K562 (cell line): ENCODE measurements at regions not wholly inside any gene's neighbourhood (a gene's known extent, or its start where the extent isn't known, plus 50 kb on each side); places are given as distances from the start of the nearest gene placed in this dataset.
"Not testable (repeated sequence)": the region's sequence is repeated elsewhere in the genome, so short reads cannot be mapped to it uniquely, and the experiment has no call there.

Experiments used
- ATAC-seq: fragments of 200-7000 bp; cut with Tn5 transposase; 3 replicates; pipeline ENCODE4 v1.9.1; 2020; ENCODE audit warnings: moderate library complexity
- BruUV-seq: library from RNA; stranded (reverse); fragments of 400-500 nt; replicated peaks from 2 replicates; lab custom pipeline; 2021; lab: Mats Ljungman, UMichigan
- CTCF ChIA-PET: fragments of 300-600 bp; formaldehyde crosslinking; extraction: SDS; loops from one replicate; lab custom pipeline; 2021; ENCODE audit warnings: low intra/inter-chr PET ratio; lab: Yijun Ruan, JAX
- POLR2A ChIA-PET: fragments of 300-600, 350-650 bp; sonication (Branson Sonifier 250); formaldehyde crosslinking; extraction: SDS; loops from one replicate; lab custom pipeline; 2021; ENCODE audit warnings: antibody characterized with exemption, inconsistent platforms; lab: Yijun Ruan, JAX
- DNase-seq, 4 experiments: peaks; one replicate each; pipeline versions ENCODE4 v3.0.0 to v3.0.0-alpha.2; 2011 to 2018; ENCODE audit warnings: low spot score in 3 of 4, mixed read lengths in 3 of 4; ENCODE audit errors: extremely low read depth in 1 of 4
- FAIRE-seq: peaks from 2 replicates; lab custom pipeline; 2011; peaks lifted over from hg19 to GRCh38; lab: Jason Lieb, UNC
- H2AFZ ChIP-seq: 2 replicates; pipeline ENCODE4 v1.6.0; 2011; ENCODE audit warnings: low read depth, low read length, control low read depth, inconsistent platforms
- H3K27ac ChIP-seq: fragments of 200-600 bp; 3 replicates; pipeline ENCODE4 v1.8.0; 2011; ENCODE audit warnings: low read depth, mild to moderate bottlenecking, control low read depth, inconsistent platforms, low read length, moderate library complexity, mixed read lengths; ENCODE audit errors: extremely low read depth
- H3K27me3 ChIP-seq, 2 experiments: fragments of 300-600 bp in 1 of 2; 2 replicates in 1 of 2; 3 replicates in 1 of 2; pipeline versions ENCODE4 v1.6.0 to v1.8.0; 2011; ENCODE audit warnings: inconsistent platforms in 2 of 2, low read length in 2 of 2, mild to moderate bottlenecking in 1 of 2, mixed read lengths in 1 of 2, moderate library complexity in 1 of 2; ENCODE audit not compliant: control insufficient read depth in 2 of 2, insufficient read depth in 2 of 2
- H3K36me3 ChIP-seq: fragments of 300-600 bp; 3 replicates; pipeline ENCODE4 v1.8.0; 2011; ENCODE audit warnings: mild to moderate bottlenecking, low read length, inconsistent platforms; ENCODE audit not compliant: control insufficient read depth, insufficient read depth
- H3K4me1 ChIP-seq, 2 experiments: fragments of 200-600 bp in 1 of 2; replicated peaks in 1 of 2; 2 replicates in 1 of 2; 3 replicates in 1 of 2; pipeline versions ENCODE4 v1.5.1 to v1.8.0; 2011; ENCODE audit warnings: inconsistent platforms in 2 of 2, low read length in 2 of 2, mild to moderate bottlenecking in 1 of 2, mixed read lengths in 1 of 2, moderate library complexity in 1 of 2; ENCODE audit not compliant: control insufficient read depth in 2 of 2, insufficient read depth in 2 of 2
- H3K4me2 ChIP-seq: 2 replicates; pipeline ENCODE4 v1.6.1; 2011; ENCODE audit warnings: low read length, control low read depth, inconsistent platforms, mixed read lengths; ENCODE audit not compliant: insufficient read depth
- H3K4me3 ChIP-seq: fragments of 200-600 bp; sonication (generic), shearing (Covaris generic); 2 replicates; pipeline ENCODE4 v1.5.1; 2016; ENCODE audit warnings: control low read depth, inconsistent platforms
- H3K79me2 ChIP-seq: fragments of 200-600 bp; 3 replicates; pipeline ENCODE4 v1.8.0; 2011; ENCODE audit warnings: low read length, inconsistent platforms; ENCODE audit not compliant: control insufficient read depth, insufficient read depth
- H3K9ac ChIP-seq, 2 experiments: 2 replicates each; pipeline versions ENCODE4 v1.6.0 to v1.6.1; 2011; ENCODE audit warnings: low read depth in 2 of 2, low read length in 2 of 2, control low read depth in 1 of 2, inconsistent platforms in 1 of 2, mild to moderate bottlenecking in 1 of 2, mixed read lengths in 1 of 2; ENCODE audit not compliant: insufficient read depth in 1 of 2
- H3K9me1 ChIP-seq: one replicate; pipeline ENCODE4 v1.6.0; 2011; ENCODE audit warnings: inconsistent platforms, mild to moderate bottlenecking, low read length, moderate library complexity; ENCODE audit not compliant: control insufficient read depth, insufficient read depth
- H3K9me3 ChIP-seq: replicated peaks from 2 replicates; pipeline ENCODE4 v1.5.1; 2011; ENCODE audit warnings: low read depth, low read length, inconsistent platforms; ENCODE audit not compliant: control insufficient read depth, insufficient read depth
- H4K20me1 ChIP-seq: replicated peaks from 2 replicates; pipeline ENCODE4 v1.6.1; 2011; ENCODE audit warnings: low read length, inconsistent platforms, mixed read lengths; ENCODE audit not compliant: control insufficient read depth, insufficient read depth
- CEBPB ChIP-seq: fragments of 450-650 bp; IDR thresholded peaks from 2 replicates; pipeline ENCODE4 v1.6.1; 2016; ENCODE audit warnings: missing genetic modification characterization, missing compliant biosample characterization
- NBN ChIP-seq: fragments of 450-650 bp; IDR thresholded peaks from 2 replicates; pipeline ENCODE4 v1.6.1; 2016; ENCODE audit warnings: low read depth, mild to moderate bottlenecking
- WGBS: fragments of 100-300 bp; shearing (Covaris generic); methylation state at CpG from one replicate; pipeline ENCODE4 v1.1.6; 2016; ENCODE audit warnings: low coverage, mixed read lengths; ENCODE audit not compliant: insufficient coverage; ENCODE audit errors: missing lambda C conversion rate; 5-methylcytosine and 5-hydroxymethylcytosine counted together
- in situ Hi-C: fragments of 300-500 bp; cut with MboI; formaldehyde crosslinking; loops from 4 replicates; pipeline ENCODE4 v1.15.0; 2018; ENCODE audit warnings: inconsistent platforms, mixed read lengths
- intact Hi-C: fragments of 100-400 bp; cut with micrococcal nuclease; formaldehyde crosslinking; loops from 2 replicates; pipeline ENCODE4 v1.14.2; 2022

GRCh38 chrX:142295190-142295589 is 90.1 kb upstream of the MAGEC2 start:
- Histone ChIP-seq H3K9ac (no peak overlapping the region), H3K36me3 (no peaks in the 10 kb centered on the region), H2AFZ (no peak overlapping the region), H3K4me2 (no peak overlapping the region), H3K27me3 (no peaks in the 10 kb centered on the region), H3K79me2 (no peaks in the 10 kb centered on the region), H4K20me1 (no peaks in the 10 kb centered on the region), H3K27ac (no peak overlapping the region), H3K4me3 (no peak overlapping the region), H3K4me1 (no peaks in the 10 kb centered on the region), H3K9me3 (no peaks in the 10 kb centered on the region), H3K9me1 (no peaks in the 10 kb centered on the region)
- TF ChIP-seq NBN, result no peak
- TF ChIP-seq CEBPB (tag), result 0 out of 2 replicates have a peak, but pooled peaks have one; percentile 11
- ChIA-PET CTCF (no interaction called here), POLR2A (no interaction called here)
- in situ Hi-C loops, result no loop called here
- WGBS, result 2% methylated on average over 3 of the region's 3 CpGs
- no TSS peak for BruUV-seq
- intact Hi-C loops, result no loop called here
- no peak for FAIRE-seq
- no peak for DNase-seq
- ATAC-seq, result no peak

- POLR2A ChIA-PET, H3K9ac ChIP-seq, H3K4me1 ChIP-seq, H3K27me3 ChIP-seq, DNase-seq, BruUV-seq, H2AFZ ChIP-seq, intact Hi-C loops, H3K79me2 ChIP-seq, H3K9me1 ChIP-seq, H3K36me3 ChIP-seq, CTCF ChIA-PET, in situ Hi-C loops, H3K4me2 ChIP-seq, H4K20me1 ChIP-seq, H3K4me3 ChIP-seq, H3K27ac ChIP-seq, H3K9me3 ChIP-seq, ATAC-seq, FAIRE-seq: not testable (repeated sequence)
- 7% methylated on average over 7 of the region's 7 CpGs for WGBS
Measured at GRCh38 chrX:142270166-142270565, 65.1 kb upstream of the MAGEC2 start.
